NCI-H510A treated with DMSO at 0.1 percent for 48 hours (cell line): ENCODE measurements at regions not wholly inside any gene's neighbourhood (a gene's known extent, or its start where the extent isn't known, plus 50 kb on each side); places are given as distances from the start of the nearest gene placed in this dataset.
A peak's percentile ranks its signal among the peaks of the same experiment; 100 is the strongest.

ENCODE experiments used
- DNase-seq: peaks from one replicate; lab custom pipeline; 2025; lab: John Stamatoyannopoulos, UW

- no peak for DNase-seq
Measured at GRCh38 chr2:196249171-196249570, 77.8 kb upstream of the STK17B start.

- DNase-seq: no peak
Measured at GRCh38 chr2:196249860-196250259, 78.5 kb upstream of the STK17B start.

- no peak for DNase-seq
Measured at GRCh38 chr2:196251132-196251531, 79.8 kb upstream of the STK17B start.

GRCh38 chr2:196252408-196253115 is 81.2 kb upstream of the STK17B start:
- no peak for DNase-seq

GRCh38 chr2:196253116-196253480 is 81.7 kb upstream of the STK17B start:
- no peak for DNase-seq

GRCh38 chr2:196256585-196256984 is 85.2 kb upstream of the STK17B start:
- no peak for DNase-seq

DNA sequence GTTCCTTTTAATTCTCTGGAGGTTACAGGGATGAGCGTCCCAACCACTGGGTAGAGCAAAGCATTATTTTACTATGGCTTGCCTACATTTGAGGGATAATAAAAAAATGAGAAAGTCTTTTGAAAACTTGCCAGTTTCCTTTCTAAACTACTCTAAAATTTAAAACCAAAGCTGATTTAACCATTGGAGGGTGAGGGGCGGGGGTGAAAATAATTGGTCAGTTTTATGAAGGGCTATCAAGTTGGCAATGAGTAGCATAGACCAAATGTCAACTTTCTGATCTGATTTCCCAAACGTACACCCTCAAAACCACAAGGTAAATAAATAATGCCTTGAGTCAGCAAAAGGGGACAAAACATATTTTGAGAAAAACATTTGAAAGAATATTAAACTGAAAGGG is 85.7 kb upstream of the STK17B start:
- no peak for DNase-seq

- DNase-seq: no peak
Measured at GRCh38 chr2:196258407-196258806, 87.0 kb upstream of the STK17B start.

DNA sequence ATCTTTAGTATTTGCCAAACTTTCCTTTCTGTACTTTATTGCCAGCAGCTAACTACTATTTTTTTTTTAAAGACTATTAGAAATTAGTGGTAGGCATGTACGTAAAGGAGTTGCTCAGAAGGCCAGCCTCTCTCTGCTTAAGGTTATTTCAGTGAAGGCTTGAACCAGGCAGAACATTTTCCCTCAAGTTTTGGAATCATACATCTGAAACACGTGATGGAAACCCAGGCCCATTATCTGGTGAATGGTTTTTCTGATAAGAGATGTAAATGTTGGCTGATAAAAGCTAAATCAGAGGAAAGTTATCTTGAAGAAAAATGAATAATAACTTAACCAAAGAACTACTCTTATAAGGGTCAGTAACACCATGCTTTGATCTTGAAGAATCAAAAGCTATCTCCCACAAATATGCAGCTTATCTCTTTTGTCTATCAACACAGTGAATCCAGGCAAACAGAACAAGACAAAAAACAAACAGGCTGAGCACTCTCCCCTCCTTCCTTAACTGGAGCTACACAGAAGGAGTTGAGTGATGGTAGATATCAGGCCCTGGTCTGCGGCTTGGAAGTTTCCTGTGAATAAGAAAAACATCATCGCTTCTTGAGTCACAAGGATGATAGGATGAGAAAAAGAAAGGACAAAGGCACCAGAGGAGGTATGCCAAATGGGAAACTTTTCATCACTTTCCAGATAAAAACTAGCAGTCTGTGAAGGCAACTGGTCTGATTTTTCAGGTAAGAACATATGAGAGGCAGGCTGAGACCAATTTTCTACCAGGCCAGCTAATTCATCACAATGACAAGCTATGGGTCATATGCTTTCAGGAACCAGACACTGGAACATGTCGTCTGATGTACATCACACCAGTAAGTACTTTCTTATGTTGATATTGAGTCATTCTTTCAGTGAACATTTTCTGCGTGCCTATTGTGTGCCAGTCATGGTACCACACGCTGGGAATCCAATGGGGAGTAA is 88.4 kb upstream of the STK17B start:
- DNase-seq: no peak

DNA sequence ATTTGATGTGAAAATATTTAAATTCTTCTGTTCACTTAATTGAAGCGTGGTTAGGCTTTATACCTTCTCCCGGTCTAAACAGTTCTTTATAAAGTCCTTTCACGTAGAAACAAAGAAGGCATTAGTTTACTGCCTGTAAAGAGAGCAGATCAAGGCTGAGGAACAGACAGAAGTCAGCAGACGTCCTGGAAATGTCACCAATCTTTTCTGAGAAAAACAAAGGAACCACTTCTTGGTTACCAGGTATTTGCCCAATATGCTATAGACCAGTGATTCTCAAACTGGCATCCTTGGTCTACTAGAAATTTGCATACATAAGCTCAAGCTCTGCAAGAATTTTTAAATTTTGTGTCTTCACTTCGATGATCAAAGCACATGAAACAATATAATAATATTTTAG is 89.2 kb upstream of the STK17B start:
- no peak for DNase-seq

DNA sequence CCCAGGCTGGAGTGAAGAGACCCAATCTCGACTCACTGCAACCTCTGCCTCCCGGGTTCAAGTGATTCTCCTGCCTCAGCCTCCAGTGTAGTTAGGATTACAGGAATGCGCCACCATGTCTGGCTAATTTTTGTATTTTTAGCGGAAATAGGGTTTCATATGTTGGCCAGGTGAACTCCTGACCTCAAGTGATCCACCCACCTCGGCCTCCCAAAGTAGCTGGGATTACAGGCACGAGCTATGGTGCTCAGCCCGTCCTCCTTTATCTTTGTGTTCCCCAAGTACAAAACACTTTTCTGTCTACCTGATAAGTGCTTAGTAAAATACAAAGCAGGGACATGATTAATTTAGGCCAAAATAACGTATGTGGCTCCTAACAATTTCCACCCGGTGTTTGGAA is 91.2 kb upstream of the STK17B start:
- no peak for DNase-seq

GRCh38 chr2:196263181-196263747 is 91.9 kb upstream of the STK17B start:
- no peak for DNase-seq

DNA sequence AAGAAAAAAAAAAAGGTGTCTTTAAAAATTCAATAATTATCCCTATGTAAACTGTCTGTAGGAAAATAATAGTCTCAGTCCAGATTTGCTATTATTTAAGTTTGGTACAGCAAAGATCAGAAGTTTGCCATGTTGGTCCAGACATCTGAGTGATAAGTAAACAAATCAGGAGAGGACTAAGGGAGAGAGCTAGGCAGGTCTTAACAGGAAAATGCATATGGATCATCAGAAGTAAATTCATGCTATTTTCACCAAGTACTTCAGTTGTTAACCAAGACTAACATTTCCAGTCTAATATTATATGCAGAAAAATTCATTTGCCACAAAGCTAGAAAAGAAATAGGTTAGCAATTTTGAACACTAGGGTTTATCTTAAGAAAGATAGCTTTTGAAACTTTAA is 95.0 kb upstream of the STK17B start:
- DNase-seq: peak; percentile 8

DNA sequence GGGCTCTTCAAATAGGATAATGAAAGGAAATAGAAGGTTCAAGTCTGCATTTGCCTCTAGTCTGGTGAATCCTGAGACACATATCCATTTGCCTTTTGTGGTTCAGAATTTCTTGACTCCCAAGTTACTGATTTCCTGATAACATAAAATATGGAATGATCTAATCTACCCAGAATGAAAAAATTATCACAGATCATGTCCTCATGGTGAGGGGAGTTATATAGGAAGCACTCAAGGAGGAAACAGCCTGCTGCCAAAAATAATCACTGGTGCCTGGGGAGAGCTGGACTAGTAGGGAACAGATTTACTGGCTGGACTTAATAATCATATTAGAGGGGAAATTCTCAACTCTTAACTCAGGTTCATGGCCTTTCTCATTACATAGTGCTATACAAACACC is 95.5 kb upstream of the STK17B start:
- no peak for DNase-seq

- no peak for DNase-seq
Measured at GRCh38 chr2:196268025-196268424, 96.6 kb upstream of the STK17B start.

- no peak for DNase-seq
Measured at GRCh38 chr2:196268538-196269338, 97.4 kb upstream of the STK17B start.

GRCh38 chr2:196271795-196272194 is 100.4 kb upstream of the STK17B start:
- DNase-seq: no peak

GRCh38 chr2:196274387-196274809 is 103.0 kb upstream of the STK17B start:
- DNase-seq: peak; percentile 80

DNA sequence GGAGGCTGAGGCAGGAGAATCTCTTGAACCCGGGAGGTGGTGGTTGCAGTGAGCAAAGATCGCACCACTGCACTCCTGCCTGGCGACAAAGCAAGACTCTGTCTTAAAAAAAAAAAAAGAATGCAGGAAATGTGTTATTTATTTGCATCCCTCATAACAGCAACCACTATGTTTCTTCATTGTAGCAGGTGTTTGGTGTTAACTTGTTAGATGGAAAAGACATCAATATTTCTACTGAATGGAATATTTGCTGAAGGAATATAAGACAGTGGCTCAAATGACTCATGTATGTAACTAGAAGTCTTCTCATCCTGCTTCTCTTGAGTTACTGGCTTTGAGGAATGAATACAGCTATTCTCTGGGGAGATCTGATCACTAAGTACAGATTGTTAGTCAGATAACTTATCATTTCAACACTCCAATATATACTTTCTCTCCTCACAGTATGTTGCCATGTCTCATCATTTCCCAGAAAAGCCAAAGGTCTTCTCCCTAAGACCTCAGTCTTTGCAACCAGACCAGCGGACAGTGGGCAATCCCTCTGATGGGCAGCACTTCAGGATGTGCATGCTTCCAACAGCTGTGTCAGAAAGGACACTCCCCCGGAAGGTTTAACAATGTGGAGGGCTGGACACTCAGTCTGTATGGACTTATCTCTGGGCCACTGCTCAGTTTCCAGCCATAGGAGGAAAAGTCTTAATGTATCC is 104.4 kb upstream of the STK17B start:
- DNase-seq: no peak

- DNase-seq: no peak
Measured at GRCh38 chr2:196276421-196276820, 105.0 kb upstream of the STK17B start.

- DNase-seq: peak; percentile 12
Measured at GRCh38 chr2:196277002-196277401, 105.6 kb upstream of the STK17B start.
